ENCODE measurements at regions not wholly inside any gene's neighbourhood (a gene's known extent, or its start where the extent isn't known, plus 50 kb on each side); places are given as distances from the start of the nearest gene placed in this dataset.
A peak's percentile ranks its signal among the peaks of the same experiment; 100 is the strongest.

DNA sequence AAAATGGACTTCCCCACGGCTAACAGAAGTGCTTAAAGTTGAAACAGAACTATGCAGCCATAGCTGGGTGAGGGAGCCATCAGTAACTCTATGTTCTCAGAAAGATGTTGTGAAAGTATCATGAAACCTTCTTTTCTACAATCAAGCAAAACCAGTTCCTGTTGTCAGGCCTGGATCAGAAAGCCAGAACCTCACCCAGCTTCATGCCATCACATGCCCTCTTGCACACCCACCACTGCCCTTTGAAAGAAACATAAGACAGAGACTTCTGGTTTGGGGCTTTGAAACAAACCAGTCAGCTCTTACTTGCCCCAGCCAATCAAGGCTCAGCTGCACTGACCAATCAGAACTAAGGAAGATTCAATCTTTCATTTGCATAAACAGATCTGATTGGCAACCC is 230.8 kb upstream of the FERD3L start (continued):
- TF ChIP-seq, protein P1, sequence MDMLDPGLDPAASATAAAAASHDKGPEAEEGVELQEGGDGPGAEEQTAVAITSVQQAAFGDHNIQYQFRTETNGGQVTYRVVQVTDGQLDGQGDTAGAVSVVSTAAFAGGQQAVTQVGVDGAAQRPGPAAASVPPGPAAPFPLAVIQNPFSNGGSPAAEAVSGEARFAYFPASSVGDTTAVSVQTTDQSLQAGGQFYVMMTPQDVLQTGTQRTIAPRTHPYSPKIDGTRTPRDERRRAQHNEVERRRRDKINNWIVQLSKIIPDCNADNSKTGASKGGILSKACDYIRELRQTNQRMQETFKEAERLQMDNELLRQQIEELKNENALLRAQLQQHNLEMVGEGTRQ (CRISPR knock-in tag; IDR thresholded peaks at IDR 0.05): no peak
- TF ChIP-seq ZNF425 (CRISPR knock-in tag; conservative IDR thresholded peaks at IDR 0.05): no peak
- no peak for TF ChIP-seq TEAD1 (CRISPR knock-in tag; IDR thresholded peaks at IDR 0.05)
- TF ChIP-seq, protein P2, sequence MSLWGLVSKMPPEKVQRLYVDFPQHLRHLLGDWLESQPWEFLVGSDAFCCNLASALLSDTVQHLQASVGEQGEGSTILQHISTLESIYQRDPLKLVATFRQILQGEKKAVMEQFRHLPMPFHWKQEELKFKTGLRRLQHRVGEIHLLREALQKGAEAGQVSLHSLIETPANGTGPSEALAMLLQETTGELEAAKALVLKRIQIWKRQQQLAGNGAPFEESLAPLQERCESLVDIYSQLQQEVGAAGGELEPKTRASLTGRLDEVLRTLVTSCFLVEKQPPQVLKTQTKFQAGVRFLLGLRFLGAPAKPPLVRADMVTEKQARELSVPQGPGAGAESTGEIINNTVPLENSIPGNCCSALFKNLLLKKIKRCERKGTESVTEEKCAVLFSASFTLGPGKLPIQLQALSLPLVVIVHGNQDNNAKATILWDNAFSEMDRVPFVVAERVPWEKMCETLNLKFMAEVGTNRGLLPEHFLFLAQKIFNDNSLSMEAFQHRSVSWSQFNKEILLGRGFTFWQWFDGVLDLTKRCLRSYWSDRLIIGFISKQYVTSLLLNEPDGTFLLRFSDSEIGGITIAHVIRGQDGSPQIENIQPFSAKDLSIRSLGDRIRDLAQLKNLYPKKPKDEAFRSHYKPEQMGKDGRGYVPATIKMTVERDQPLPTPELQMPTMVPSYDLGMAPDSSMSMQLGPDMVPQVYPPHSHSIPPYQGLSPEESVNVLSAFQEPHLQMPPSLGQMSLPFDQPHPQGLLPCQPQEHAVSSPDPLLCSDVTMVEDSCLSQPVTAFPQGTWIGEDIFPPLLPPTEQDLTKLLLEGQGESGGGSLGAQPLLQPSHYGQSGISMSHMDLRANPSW (CRISPR knock-in tag; conservative IDR thresholded peaks at IDR 0.05; ENCODE audit: low read depth): no peak
- TF ChIP-seq MLX (CRISPR knock-in tag; IDR thresholded peaks at IDR 0.05): no peak
- TF ChIP-seq, protein P3, sequence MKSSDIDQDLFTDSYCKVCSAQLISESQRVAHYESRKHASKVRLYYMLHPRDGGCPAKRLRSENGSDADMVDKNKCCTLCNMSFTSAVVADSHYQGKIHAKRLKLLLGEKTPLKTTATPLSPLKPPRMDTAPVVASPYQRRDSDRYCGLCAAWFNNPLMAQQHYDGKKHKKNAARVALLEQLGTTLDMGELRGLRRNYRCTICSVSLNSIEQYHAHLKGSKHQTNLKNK (CRISPR knock-in tag; IDR thresholded peaks at IDR 0.05): no peak
- TF ChIP-seq, protein P4, sequence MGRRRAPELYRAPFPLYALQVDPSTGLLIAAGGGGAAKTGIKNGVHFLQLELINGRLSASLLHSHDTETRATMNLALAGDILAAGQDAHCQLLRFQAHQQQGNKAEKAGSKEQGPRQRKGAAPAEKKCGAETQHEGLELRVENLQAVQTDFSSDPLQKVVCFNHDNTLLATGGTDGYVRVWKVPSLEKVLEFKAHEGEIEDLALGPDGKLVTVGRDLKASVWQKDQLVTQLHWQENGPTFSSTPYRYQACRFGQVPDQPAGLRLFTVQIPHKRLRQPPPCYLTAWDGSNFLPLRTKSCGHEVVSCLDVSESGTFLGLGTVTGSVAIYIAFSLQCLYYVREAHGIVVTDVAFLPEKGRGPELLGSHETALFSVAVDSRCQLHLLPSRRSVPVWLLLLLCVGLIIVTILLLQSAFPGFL (CRISPR knock-in tag; IDR thresholded peaks at IDR 0.05; ENCODE audit: borderline replicate concordance): no peak
- TF ChIP-seq ATF1 (CRISPR knock-in tag; IDR thresholded peaks at IDR 0.05): no peak
- no peak for TF ChIP-seq KAT7 (CRISPR knock-in tag; IDR thresholded peaks at IDR 0.05; ENCODE audit: borderline replicate concordance)
- TF ChIP-seq SP1 (CRISPR knock-in tag; conservative IDR thresholded peaks at IDR 0.05): no peak

DNA sequence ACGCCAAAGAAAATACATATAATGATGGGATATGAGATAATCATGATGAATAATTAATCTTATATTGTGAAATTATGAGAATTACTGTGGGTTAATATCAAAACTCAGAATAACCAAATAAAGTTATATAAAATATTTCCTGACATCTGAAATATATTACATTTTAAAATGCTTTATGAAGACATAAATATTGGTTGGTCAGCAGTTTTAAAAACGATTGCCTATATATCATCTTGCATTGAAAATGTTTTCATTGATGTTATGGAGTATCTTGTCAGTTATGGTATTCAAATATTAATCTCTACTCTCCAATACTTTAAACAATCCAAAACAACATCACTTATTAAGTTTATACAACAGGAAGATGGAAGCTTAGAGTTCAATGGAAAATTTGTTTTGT is 228.1 kb upstream of the FERD3L start:
- DNase-seq (ENCODE audit: low spot score): no peak
- no peak for ATAC-seq
- Mint-ChIP-seq H3K27ac (no peak overlapping the region), H3K36me3 (peaks cover 2% of the 10 kb centered on the region; the same call in 1 of the 2 replicates), H3K9me3 (peaks cover 18% of the 10 kb centered on the region), H3K4me3 (no peak overlapping the region), H3K4me1 (peaks cover 23% of the 10 kb centered on the region), H3K27me3 (ENCODE audit: low read depth) (no peaks in the 10 kb centered on the region; the same call in 1 of the 2 replicates)
- TF ChIP-seq, protein P3 (CRISPR knock-in tag; IDR thresholded peaks at IDR 0.05): no peak
- TF ChIP-seq FOXP1 (CRISPR knock-in tag; IDR thresholded peaks at IDR 0.05; ENCODE audit: borderline replicate concordance): no peak
- ChIA-PET CTCF (no interaction called here), POLR2A (no interaction called here)

DNA sequence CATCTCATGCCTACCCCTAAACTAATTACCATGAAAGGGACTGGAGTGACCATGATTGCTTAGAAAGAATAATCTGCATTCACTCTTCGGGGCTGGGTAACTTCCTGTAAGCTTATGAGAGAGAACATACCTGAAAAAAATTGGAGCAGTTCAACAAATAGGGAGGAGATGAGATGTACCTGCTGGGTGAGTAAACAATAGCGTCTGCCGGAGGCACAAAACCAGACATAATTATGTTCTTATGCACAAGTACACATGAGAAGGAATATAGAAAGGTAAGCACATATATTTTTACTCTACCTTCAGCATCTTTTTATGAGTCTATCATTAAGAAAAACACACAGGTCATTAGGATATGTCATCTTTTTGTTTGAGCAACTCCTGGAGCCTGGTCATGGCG is 224.6 kb upstream of the FERD3L start:
- H3K27me3 Mint-ChIP-seq (ENCODE audit: low read depth): no peaks in the 10 kb centered on the region
- H3K4me3 Mint-ChIP-seq: no peak overlapping the region
- TF ChIP-seq ATF1 (CRISPR knock-in tag; IDR thresholded peaks at IDR 0.05): no peak
- TF ChIP-seq ZNF512 (CRISPR knock-in tag; IDR thresholded peaks at IDR 0.05; ENCODE audit: borderline replicate concordance): no peak
- TF ChIP-seq SMAD3 (CRISPR knock-in tag; IDR thresholded peaks at IDR 0.05; ENCODE audit: borderline replicate concordance): no peak
- TF ChIP-seq HMGA2 (CRISPR knock-in tag; IDR thresholded peaks at IDR 0.05): no peak
- TF ChIP-seq NFE2L1 (CRISPR knock-in tag; IDR thresholded peaks at IDR 0.05): no peak
- TF ChIP-seq NR1H2 (CRISPR knock-in tag; IDR thresholded peaks at IDR 0.05): no peak
- no peak for TF ChIP-seq ZNF121 (CRISPR knock-in tag; IDR thresholded peaks at IDR 0.05)
- TF ChIP-seq ZNF138 (CRISPR knock-in tag; conservative IDR thresholded peaks at IDR 0.05): no peak
- TF ChIP-seq, protein P5, sequence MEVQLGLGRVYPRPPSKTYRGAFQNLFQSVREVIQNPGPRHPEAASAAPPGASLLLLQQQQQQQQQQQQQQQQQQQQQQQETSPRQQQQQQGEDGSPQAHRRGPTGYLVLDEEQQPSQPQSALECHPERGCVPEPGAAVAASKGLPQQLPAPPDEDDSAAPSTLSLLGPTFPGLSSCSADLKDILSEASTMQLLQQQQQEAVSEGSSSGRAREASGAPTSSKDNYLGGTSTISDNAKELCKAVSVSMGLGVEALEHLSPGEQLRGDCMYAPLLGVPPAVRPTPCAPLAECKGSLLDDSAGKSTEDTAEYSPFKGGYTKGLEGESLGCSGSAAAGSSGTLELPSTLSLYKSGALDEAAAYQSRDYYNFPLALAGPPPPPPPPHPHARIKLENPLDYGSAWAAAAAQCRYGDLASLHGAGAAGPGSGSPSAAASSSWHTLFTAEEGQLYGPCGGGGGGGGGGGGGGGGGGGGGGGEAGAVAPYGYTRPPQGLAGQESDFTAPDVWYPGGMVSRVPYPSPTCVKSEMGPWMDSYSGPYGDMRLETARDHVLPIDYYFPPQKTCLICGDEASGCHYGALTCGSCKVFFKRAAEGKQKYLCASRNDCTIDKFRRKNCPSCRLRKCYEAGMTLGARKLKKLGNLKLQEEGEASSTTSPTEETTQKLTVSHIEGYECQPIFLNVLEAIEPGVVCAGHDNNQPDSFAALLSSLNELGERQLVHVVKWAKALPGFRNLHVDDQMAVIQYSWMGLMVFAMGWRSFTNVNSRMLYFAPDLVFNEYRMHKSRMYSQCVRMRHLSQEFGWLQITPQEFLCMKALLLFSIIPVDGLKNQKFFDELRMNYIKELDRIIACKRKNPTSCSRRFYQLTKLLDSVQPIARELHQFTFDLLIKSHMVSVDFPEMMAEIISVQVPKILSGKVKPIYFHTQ (CRISPR knock-in tag; IDR thresholded peaks at IDR 0.05): no peak
- ChIA-PET POLR2A (no interaction called here), CTCF (interaction anchor here (1.1 kb wide), 1 partner anchor 248 kb away, joined by 3 read pairs; no protein-coding TSS in a partner anchor)
- peak overlapping the region; percentile 22; the same call in 1 of the 2 replicates for H3K27ac Mint-ChIP-seq
- no peaks in the 10 kb centered on the region for H3K36me3 Mint-ChIP-seq
- peaks cover 39% of the 10 kb centered on the region for H3K4me1 Mint-ChIP-seq
- ATAC-seq (no peak), DNase-seq (ENCODE audit: low spot score) (no peak)
- no peaks in the 10 kb centered on the region for H3K9me3 Mint-ChIP-seq
